ENCODE measurements at regions not wholly inside any gene's neighbourhood (a gene's known extent, or its start where the extent isn't known, plus 50 kb on each side); places are given as distances from the start of the nearest gene placed in this dataset.

- no peak overlapping the region for H3K4me3 Mint-ChIP-seq
- H3K27me3 Mint-ChIP-seq (ENCODE audit: low read depth) = no peaks in the 10 kb centered on the region
- peaks cover 27% of the 10 kb centered on the region for H3K9me3 Mint-ChIP-seq
- H3K27ac Mint-ChIP-seq = no peak overlapping the region
- H3K4me1 Mint-ChIP-seq = no peaks in the 10 kb centered on the region
- no peak for DNase-seq (ENCODE audit: low spot score in 2 of 2, unreplicated experiment in 2 of 2)
- H3K36me3 Mint-ChIP-seq = peaks cover 6% of the 10 kb centered on the region
- TF ChIP-seq, protein P1, sequence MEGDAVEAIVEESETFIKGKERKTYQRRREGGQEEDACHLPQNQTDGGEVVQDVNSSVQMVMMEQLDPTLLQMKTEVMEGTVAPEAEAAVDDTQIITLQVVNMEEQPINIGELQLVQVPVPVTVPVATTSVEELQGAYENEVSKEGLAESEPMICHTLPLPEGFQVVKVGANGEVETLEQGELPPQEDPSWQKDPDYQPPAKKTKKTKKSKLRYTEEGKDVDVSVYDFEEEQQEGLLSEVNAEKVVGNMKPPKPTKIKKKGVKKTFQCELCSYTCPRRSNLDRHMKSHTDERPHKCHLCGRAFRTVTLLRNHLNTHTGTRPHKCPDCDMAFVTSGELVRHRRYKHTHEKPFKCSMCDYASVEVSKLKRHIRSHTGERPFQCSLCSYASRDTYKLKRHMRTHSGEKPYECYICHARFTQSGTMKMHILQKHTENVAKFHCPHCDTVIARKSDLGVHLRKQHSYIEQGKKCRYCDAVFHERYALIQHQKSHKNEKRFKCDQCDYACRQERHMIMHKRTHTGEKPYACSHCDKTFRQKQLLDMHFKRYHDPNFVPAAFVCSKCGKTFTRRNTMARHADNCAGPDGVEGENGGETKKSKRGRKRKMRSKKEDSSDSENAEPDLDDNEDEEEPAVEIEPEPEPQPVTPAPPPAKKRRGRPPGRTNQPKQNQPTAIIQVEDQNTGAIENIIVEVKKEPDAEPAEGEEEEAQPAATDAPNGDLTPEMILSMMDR (IDR thresholded peaks at IDR 0.05; ENCODE audit: unreplicated experiment) = no peak
Measured at GRCh38 chr11:110977661-110978060, 265.4 kb upstream of the ARHGAP20 start.

- H3K27me3 Mint-ChIP-seq (ENCODE audit: low read depth) = peaks cover 3% of the 10 kb centered on the region
- H3K4me1 Mint-ChIP-seq = no peaks in the 10 kb centered on the region
- DNase-seq (ENCODE audit: low spot score in 2 of 2, unreplicated experiment in 2 of 2) = no peak
- no peak overlapping the region for H3K4me3 Mint-ChIP-seq
- H3K9me3 Mint-ChIP-seq = peaks cover 19% of the 10 kb centered on the region
- TF ChIP-seq, protein P1 (IDR thresholded peaks at IDR 0.05; ENCODE audit: unreplicated experiment) = no peak
- peaks cover 6% of the 10 kb centered on the region for H3K36me3 Mint-ChIP-seq
- H3K27ac Mint-ChIP-seq = no peak overlapping the region
Measured at GRCh38 chr11:110974731-110975130, 262.5 kb upstream of the ARHGAP20 start.

DNA sequence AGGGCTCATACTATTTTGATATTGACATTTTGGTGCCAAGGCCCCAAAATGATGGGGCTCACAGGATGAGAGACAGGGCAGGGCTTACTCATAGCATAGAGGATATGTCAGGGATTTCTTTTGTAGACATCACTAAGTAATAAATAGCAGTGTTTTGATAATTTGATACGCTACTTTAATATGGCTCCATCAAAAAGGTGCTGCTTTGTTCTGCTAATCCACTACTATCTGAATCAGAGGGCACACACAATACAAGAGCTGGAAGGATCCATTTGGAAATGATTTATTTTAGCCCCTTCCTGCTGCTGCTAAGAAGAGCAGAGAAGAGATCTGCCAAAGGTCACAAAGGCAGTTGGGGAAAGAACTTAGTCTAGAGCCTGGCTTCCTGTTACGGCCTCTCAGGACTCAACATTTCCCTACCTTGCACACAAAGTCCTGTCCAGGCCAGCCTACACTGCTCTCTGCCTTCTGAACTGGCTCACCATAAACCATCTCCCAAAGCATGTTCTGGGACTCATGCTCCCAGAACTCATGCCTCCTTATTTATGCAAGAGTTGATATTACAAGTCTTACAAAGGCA is 261.3 kb upstream of the ARHGAP20 start:
- no peak overlapping the region for H3K4me3 Mint-ChIP-seq
- no peaks in the 10 kb centered on the region for H3K4me1 Mint-ChIP-seq
- no peak for DNase-seq (ENCODE audit: low spot score in 2 of 2, unreplicated experiment in 2 of 2)
- H3K27ac Mint-ChIP-seq = no peak overlapping the region
- peaks cover 10% of the 10 kb centered on the region for H3K9me3 Mint-ChIP-seq
- peaks cover 11% of the 10 kb centered on the region for H3K27me3 Mint-ChIP-seq (ENCODE audit: low read depth)
- TF ChIP-seq, protein P1 (IDR thresholded peaks at IDR 0.05; ENCODE audit: unreplicated experiment) = no peak
- H3K36me3 Mint-ChIP-seq = no peaks in the 10 kb centered on the region

DNA sequence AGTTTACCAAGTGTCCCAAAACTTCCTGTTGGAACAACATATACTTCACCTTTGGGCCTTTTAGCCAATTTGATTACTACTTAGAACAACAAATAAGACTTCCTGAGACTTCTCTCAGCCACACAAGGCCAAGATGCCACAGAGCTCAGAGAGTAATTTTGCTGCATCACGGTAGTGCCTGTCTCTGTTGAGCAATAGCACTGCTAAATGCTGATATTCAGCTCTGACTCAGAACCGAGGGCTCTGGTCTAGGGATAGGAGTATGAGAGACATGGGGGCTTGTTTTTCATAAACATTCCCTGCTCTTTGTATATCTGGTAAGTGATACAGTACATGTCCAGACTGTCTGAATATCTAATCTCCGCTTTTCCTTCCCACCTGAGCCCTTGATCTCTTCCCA is 260.4 kb upstream of the ARHGAP20 start:
- no peak overlapping the region for H3K4me3 Mint-ChIP-seq
- H3K27me3 Mint-ChIP-seq (ENCODE audit: low read depth) = peaks cover 11% of the 10 kb centered on the region
- no peaks in the 10 kb centered on the region for H3K36me3 Mint-ChIP-seq
- no peak overlapping the region for H3K27ac Mint-ChIP-seq
- H3K9me3 Mint-ChIP-seq = peaks cover 5% of the 10 kb centered on the region
- TF ChIP-seq, protein P1 (IDR thresholded peaks at IDR 0.05; ENCODE audit: unreplicated experiment) = no peak
- no peak for DNase-seq (ENCODE audit: low spot score in 2 of 2, unreplicated experiment in 2 of 2)
- H3K4me1 Mint-ChIP-seq = no peaks in the 10 kb centered on the region

DNA sequence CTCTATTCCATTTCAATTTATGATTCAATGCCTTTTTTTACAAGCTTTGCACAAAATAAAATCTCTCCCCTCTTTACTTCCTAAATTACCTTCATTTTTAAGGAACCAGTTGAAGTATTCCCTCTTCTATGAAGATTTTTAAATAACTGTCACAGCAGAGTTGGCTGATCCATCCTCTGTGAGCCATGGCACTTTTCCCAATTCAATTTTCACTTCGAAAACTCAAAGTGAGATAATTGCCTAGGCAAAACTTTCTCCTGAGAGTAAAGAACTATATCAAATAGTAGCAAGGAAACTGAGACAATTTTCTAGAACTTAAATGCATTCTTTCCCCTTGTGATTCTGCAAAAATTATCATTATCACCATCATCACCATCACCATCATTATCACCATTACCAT is 259.9 kb upstream of the ARHGAP20 start:
- TF ChIP-seq, protein P1 (IDR thresholded peaks at IDR 0.05; ENCODE audit: unreplicated experiment) = no peak
- no peak overlapping the region for H3K27ac Mint-ChIP-seq
- no peak overlapping the region for H3K4me3 Mint-ChIP-seq

DNA sequence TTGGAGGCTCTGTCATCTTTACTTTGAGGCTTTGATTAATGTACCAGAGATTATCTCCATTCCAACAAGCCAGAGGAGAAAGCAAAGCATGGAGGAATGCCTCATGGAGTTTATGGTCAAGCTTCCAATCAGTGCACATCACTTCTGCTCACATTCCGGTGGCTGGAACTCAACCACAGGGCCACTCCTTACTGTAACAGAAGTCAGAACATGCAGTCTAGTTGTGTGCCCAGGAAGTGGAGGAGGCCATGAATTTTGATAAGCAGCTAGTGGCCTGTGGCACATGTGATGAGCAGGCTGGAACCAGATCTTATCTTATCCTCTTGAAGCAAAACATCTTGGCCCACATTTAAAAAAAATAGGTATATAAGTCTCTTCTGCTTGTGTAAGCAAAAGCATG is 258.9 kb upstream of the ARHGAP20 start:
- no peaks in the 10 kb centered on the region for H3K36me3 Mint-ChIP-seq
- H3K9me3 Mint-ChIP-seq = peaks cover 6% of the 10 kb centered on the region
- TF ChIP-seq, protein P1 (IDR thresholded peaks at IDR 0.05; ENCODE audit: unreplicated experiment) = no peak
- no peaks in the 10 kb centered on the region for H3K4me1 Mint-ChIP-seq
- no peak for DNase-seq (ENCODE audit: low spot score in 2 of 2, unreplicated experiment in 2 of 2)
- H3K27ac Mint-ChIP-seq = no peak overlapping the region
- H3K4me3 Mint-ChIP-seq = no peak overlapping the region
- H3K27me3 Mint-ChIP-seq (ENCODE audit: low read depth) = peaks cover 11% of the 10 kb centered on the region

More for the DNA sequence above, 259.9 kb upstream of the ARHGAP20 start:
- Mint-ChIP-seq H3K36me3 (no peaks in the 10 kb centered on the region), H3K4me1 (no peaks in the 10 kb centered on the region), H3K27me3 (ENCODE audit: low read depth) (peaks cover 11% of the 10 kb centered on the region), H3K9me3 (peaks cover 4% of the 10 kb centered on the region)
- no peak for DNase-seq (ENCODE audit: low spot score in 2 of 2, unreplicated experiment in 2 of 2)

Measured in mesothelial cell of epicardium (in vitro differentiated cells).